GM06990 (cell line): ENCODE measurements at regions not wholly inside any gene's neighbourhood (a gene's known extent, or its start where the extent isn't known, plus 50 kb on each side); places are given as distances from the start of the nearest gene placed in this dataset.
A peak's percentile ranks its signal among the peaks of the same experiment; 100 is the strongest.

ENCODE experiments used
- DNase-seq: peaks from one replicate; pipeline ENCODE4 v3.0.0-alpha.2; 2011; ENCODE audit not compliant: insufficient read length; ENCODE audit errors: extremely low read depth
- H3K27me3 ChIP-seq: replicated peaks from 2 replicates; pipeline ENCODE4 v1.6.0; 2011; ENCODE audit warnings: low read length; ENCODE audit not compliant: control insufficient read depth, insufficient read depth
- H3K36me3 ChIP-seq: 2 replicates; pipeline ENCODE4 v1.5.1; 2011; ENCODE audit warnings: low read length; ENCODE audit not compliant: control insufficient read depth, insufficient read depth
- H3K4me3 ChIP-seq: replicated peaks from 2 replicates; pipeline ENCODE4 v1.5.1; 2011; ENCODE audit warnings: low read depth, mild to moderate bottlenecking, control low read depth, low read length
- CTCF ChIP-seq: IDR thresholded peaks from 2 replicates; pipeline ENCODE4 v1.5.1; 2011; ENCODE audit warnings: low read length, control low read depth, mild to moderate bottlenecking, inconsistent platforms; ENCODE audit not compliant: insufficient read depth, poor library complexity, severe bottlenecking

- TF ChIP-seq CTCF = peak; percentile 15
- Histone ChIP-seq H3K36me3 (no peaks in the 10 kb centered on the region), H3K4me3 (no peak overlapping the region), H3K27me3 (no peaks in the 10 kb centered on the region; the same call in 1 of the 2 replicates)
- DNase-seq = no peak
Measured at GRCh38 chr2:48912110-48912509, 156.6 kb upstream of the LHCGR start.

- peaks cover 1% of the 10 kb centered on the region; the same call in 1 of the 2 replicates for H3K27me3 ChIP-seq
- H3K36me3 ChIP-seq = no peaks in the 10 kb centered on the region
- TF ChIP-seq CTCF = no peak
- no peak for DNase-seq
- no peak overlapping the region for H3K4me3 ChIP-seq
Measured at GRCh38 chr2:48910961-48911360, 155.4 kb upstream of the LHCGR start.

DNA sequence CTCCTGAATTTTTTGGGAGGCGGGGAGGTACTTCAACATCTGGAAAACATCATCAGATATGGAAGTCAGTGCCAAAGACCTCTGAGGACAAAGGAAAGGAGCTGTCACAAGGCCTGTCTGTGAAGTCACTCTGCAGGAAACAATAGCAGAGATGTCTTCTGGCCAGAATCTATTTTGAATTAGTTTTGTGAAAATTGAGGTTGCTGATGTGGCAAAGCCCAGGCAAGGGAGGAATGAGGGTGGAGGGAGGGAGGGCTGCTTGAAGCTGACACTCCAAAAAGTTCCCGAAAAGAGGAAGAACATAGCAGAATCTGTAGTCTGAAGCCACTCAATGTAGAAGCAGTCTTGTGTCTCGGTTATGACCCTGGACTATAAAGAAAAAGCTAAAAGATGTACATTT is 151.1 kb upstream of the LHCGR start:
- Histone ChIP-seq H3K4me3 (no peak overlapping the region), H3K36me3 (no peaks in the 10 kb centered on the region), H3K27me3 (peaks cover 1% of the 10 kb centered on the region)
- TF ChIP-seq CTCF = no peak
- DNase-seq = no peak

GRCh38 chr2:48905696-48906095 is 150.2 kb upstream of the LHCGR start:
- no peak for TF ChIP-seq CTCF
- no peak overlapping the region for H3K4me3 ChIP-seq
- no peaks in the 10 kb centered on the region for H3K36me3 ChIP-seq
- DNase-seq = no peak
- peaks cover 1% of the 10 kb centered on the region; the same call in 1 of the 2 replicates for H3K27me3 ChIP-seq

GRCh38 chr2:48902521-48902920 is 147.0 kb upstream of the LHCGR start:
- no peak for DNase-seq
- Histone ChIP-seq H3K27me3 (peaks cover 1% of the 10 kb centered on the region), H3K36me3 (no peaks in the 10 kb centered on the region), H3K4me3 (no peak overlapping the region)
- no peak for TF ChIP-seq CTCF

- H3K27me3 ChIP-seq = peaks cover 1% of the 10 kb centered on the region
- no peak for TF ChIP-seq CTCF
- H3K36me3 ChIP-seq = no peaks in the 10 kb centered on the region
- no peak overlapping the region for H3K4me3 ChIP-seq
- no peak for DNase-seq
Measured at GRCh38 chr2:48901416-48901815, 145.9 kb upstream of the LHCGR start.
